Mesendoderm (in vitro differentiated cells): ENCODE measurements at regions not wholly inside any gene's neighbourhood (a gene's known extent, or its start where the extent isn't known, plus 50 kb on each side); places are given as distances from the start of the nearest gene placed in this dataset.
A peak's percentile ranks its signal among the peaks of the same experiment; 100 is the strongest.

Experiments
- DNase-seq: peaks from one replicate; pipeline ENCODE4 v3.0.0; 2013
- H2AK5ac ChIP-seq: 2 replicates; pipeline ENCODE4 v1.6.1; 2013; ENCODE audit warnings: low read length, inconsistent platforms
- H2BK120ac ChIP-seq: 2 replicates; pipeline ENCODE4 v1.6.1; 2013; ENCODE audit warnings: low read depth, mild to moderate bottlenecking, low read length, moderate library complexity, mixed read lengths
- H2BK15ac ChIP-seq: replicated peaks from 2 replicates; pipeline ENCODE4 v1.6.1; 2013; ENCODE audit warnings: low read depth, mild to moderate bottlenecking, moderate library complexity
- H2BK5ac ChIP-seq: 2 replicates; pipeline ENCODE4 v1.6.1; 2013; ENCODE audit warnings: low read length, inconsistent platforms
- H3K18ac ChIP-seq: 2 replicates; pipeline ENCODE4 v1.6.1; 2013; ENCODE audit warnings: mild to moderate bottlenecking, low read length, mixed read lengths
- H3K23ac ChIP-seq: one replicate; pipeline ENCODE4 v1.6.1; 2013; ENCODE audit warnings: low read length
- H3K27ac ChIP-seq: 2 replicates; pipeline ENCODE4 v1.5.1; 2013; ENCODE audit warnings: low read depth, mild to moderate bottlenecking, inconsistent platforms, low read length, moderate library complexity
- H3K27me3 ChIP-seq: 2 replicates; pipeline ENCODE4 v1.6.1; 2013; ENCODE audit warnings: low read length, control low read depth, mild to moderate bottlenecking, inconsistent platforms; ENCODE audit not compliant: insufficient read depth, poor library complexity
- H3K36me3 ChIP-seq: 2 replicates; pipeline ENCODE4 v1.6.1; 2013; ENCODE audit warnings: low read length, inconsistent platforms; ENCODE audit not compliant: control insufficient read depth, insufficient read depth
- H3K4ac ChIP-seq: one replicate; pipeline ENCODE4 v1.6.1; 2013; ENCODE audit warnings: low read depth, mild to moderate bottlenecking, low read length, moderate library complexity
- H3K4me1 ChIP-seq: 2 replicates; pipeline ENCODE4 v1.6.1; 2013; ENCODE audit warnings: low read depth, low read length, inconsistent platforms; ENCODE audit not compliant: control insufficient read depth
- H3K4me2 ChIP-seq: 2 replicates; pipeline ENCODE4 v1.6.1; 2013; ENCODE audit warnings: low read length
- H3K4me3 ChIP-seq: 2 replicates; pipeline ENCODE4 v1.5.1; 2013; ENCODE audit warnings: mild to moderate bottlenecking, low read length
- H3K56ac ChIP-seq: one replicate; pipeline ENCODE4 v1.6.1; 2013; ENCODE audit warnings: low read length
- H3K79me1 ChIP-seq: 2 replicates; pipeline ENCODE4 v1.6.1; 2013; ENCODE audit warnings: low read length, inconsistent platforms
- H3K79me2 ChIP-seq: 2 replicates; pipeline ENCODE4 v1.6.1; 2013; ENCODE audit warnings: mild to moderate bottlenecking, low read length; ENCODE audit not compliant: control insufficient read depth, insufficient read depth
- H3K9ac ChIP-seq: 2 replicates; pipeline ENCODE4 v1.6.1; 2013; ENCODE audit warnings: low read length, inconsistent platforms
- H4K5ac ChIP-seq: one replicate; pipeline ENCODE4 v1.6.1; 2013; ENCODE audit warnings: low read length
- H4K8ac ChIP-seq: one replicate; pipeline ENCODE4 v1.6.1; 2013; ENCODE audit warnings: low read depth, mild to moderate bottlenecking, control low read depth, low read length, moderate library complexity
- WGBS: extraction: QIAGEN DNeasy Blood & Tissue Kit; methylation state at CpG from one replicate; pipeline ENCODE4 v1.1.7; 2013; ENCODE audit warnings: low lambda C conversion rate, missing lambda C conversion rate; ENCODE audit not compliant: insufficient coverage; ENCODE audit errors: extremely low coverage; 5-methylcytosine and 5-hydroxymethylcytosine counted together

GRCh38 chr9:107708791-107709190 is 219.2 kb upstream of the KLF4 start:
- WGBS: no CpG with 5 or more reads among the region's 2 CpGs
- Histone ChIP-seq H3K79me1 (no peaks in the 10 kb centered on the region), H3K79me2 (no peaks in the 10 kb centered on the region), H3K4me2 (no peak overlapping the region), H3K56ac (no peak overlapping the region), H4K8ac (no peak overlapping the region), H3K23ac (no peak overlapping the region), H4K5ac (no peak overlapping the region), H3K4ac (no peak overlapping the region), H3K27me3 (no peaks in the 10 kb centered on the region), H3K36me3 (no peaks in the 10 kb centered on the region), H3K27ac (no peak overlapping the region), H2BK5ac (no peak overlapping the region), H2AK5ac (no peak overlapping the region), H2BK15ac (no peak overlapping the region), H3K4me1 (no peaks in the 10 kb centered on the region), H2BK120ac (no peak overlapping the region), H3K9ac (no peak overlapping the region), H3K4me3 (no peak overlapping the region), H3K18ac (no peak overlapping the region)
- DNase-seq: no peak

GRCh38 chr9:107707915-107708441 is 218.4 kb upstream of the KLF4 start:
- no peak for DNase-seq
- H3K79me2 ChIP-seq: no peaks in the 10 kb centered on the region
- H2BK120ac ChIP-seq: no peak overlapping the region
- H4K5ac ChIP-seq: no peak overlapping the region
- WGBS: no CpG with 5 or more reads among the region's 7 CpGs
- no peak overlapping the region for H3K4ac ChIP-seq
- no peaks in the 10 kb centered on the region for H3K27me3 ChIP-seq
- H2AK5ac ChIP-seq: no peak overlapping the region
- no peak overlapping the region for H3K23ac ChIP-seq
- no peaks in the 10 kb centered on the region for H3K79me1 ChIP-seq
- no peak overlapping the region for H3K56ac ChIP-seq
- H2BK5ac ChIP-seq: no peak overlapping the region
- no peaks in the 10 kb centered on the region for H3K36me3 ChIP-seq
- no peak overlapping the region for H4K8ac ChIP-seq
- H3K18ac ChIP-seq: no peak overlapping the region
- H3K4me1 ChIP-seq: no peaks in the 10 kb centered on the region
- no peak overlapping the region for H3K4me3 ChIP-seq
- no peak overlapping the region for H3K4me2 ChIP-seq
- H3K9ac ChIP-seq: no peak overlapping the region
- H3K27ac ChIP-seq: no peak overlapping the region
- H2BK15ac ChIP-seq: no peak overlapping the region

- H3K4ac ChIP-seq: no peak overlapping the region
- no peak overlapping the region for H3K23ac ChIP-seq
- H4K5ac ChIP-seq: no peak overlapping the region
- no peak overlapping the region for H4K8ac ChIP-seq
- H3K18ac ChIP-seq: no peak overlapping the region
- H3K4me1 ChIP-seq: no peaks in the 10 kb centered on the region
- no peak overlapping the region for H2BK120ac ChIP-seq
- no CpG with 5 or more reads among the region's 6 CpGs for WGBS
- H3K36me3 ChIP-seq: no peaks in the 10 kb centered on the region
- no peak overlapping the region for H3K9ac ChIP-seq
- H3K27ac ChIP-seq: no peak overlapping the region
- DNase-seq: no peak
- no peaks in the 10 kb centered on the region for H3K79me1 ChIP-seq
- no peak overlapping the region for H2AK5ac ChIP-seq
- H3K4me3 ChIP-seq: no peak overlapping the region
- no peaks in the 10 kb centered on the region for H3K79me2 ChIP-seq
- no peak overlapping the region for H3K56ac ChIP-seq
- no peak overlapping the region for H3K4me2 ChIP-seq
- no peak overlapping the region for H2BK5ac ChIP-seq
- H2BK15ac ChIP-seq: no peak overlapping the region
- H3K27me3 ChIP-seq: no peaks in the 10 kb centered on the region
Observed at GRCh38 chr9:107707428-107707837, 217.9 kb upstream of the KLF4 start.

GRCh38 chr9:107706701-107707427 is 217.3 kb upstream of the KLF4 start:
- Histone ChIP-seq H2BK120ac (no peak overlapping the region), H2BK15ac (no peak overlapping the region), H3K4me3 (no peak overlapping the region), H2BK5ac (no peak overlapping the region), H3K56ac (no peak overlapping the region), H3K27me3 (no peaks in the 10 kb centered on the region), H4K5ac (no peak overlapping the region), H3K36me3 (no peaks in the 10 kb centered on the region), H3K4me1 (no peaks in the 10 kb centered on the region), H2AK5ac (no peak overlapping the region), H3K4me2 (no peak overlapping the region), H3K18ac (no peak overlapping the region), H3K79me1 (no peaks in the 10 kb centered on the region), H3K9ac (no peak overlapping the region), H3K79me2 (no peaks in the 10 kb centered on the region), H3K23ac (no peak overlapping the region), H3K4ac (no peak overlapping the region), H4K8ac (no peak overlapping the region), H3K27ac (no peak overlapping the region)
- WGBS: no CpG with 5 or more reads among the region's 3 CpGs
- no peak for DNase-seq

GRCh38 chr9:107705521-107705920 is 216.0 kb upstream of the KLF4 start:
- Histone ChIP-seq H3K56ac (no peak overlapping the region), H3K4me1 (no peaks in the 10 kb centered on the region), H3K27ac (no peak overlapping the region), H2BK5ac (no peak overlapping the region), H3K27me3 (no peaks in the 10 kb centered on the region), H3K79me2 (no peaks in the 10 kb centered on the region), H2BK120ac (no peak overlapping the region), H3K9ac (no peak overlapping the region), H3K4me2 (no peak overlapping the region), H2BK15ac (no peak overlapping the region), H3K36me3 (no peaks in the 10 kb centered on the region), H3K4ac (peak overlapping the region; percentile 16), H3K4me3 (no peak overlapping the region), H3K23ac (no peak overlapping the region), H4K5ac (no peak overlapping the region), H4K8ac (no peak overlapping the region), H3K18ac (no peak overlapping the region), H2AK5ac (no peak overlapping the region), H3K79me1 (no peaks in the 10 kb centered on the region)
- no CpG with 5 or more reads among the region's 3 CpGs for WGBS
- no peak for DNase-seq

GRCh38 chr9:107704774-107705173 is 215.2 kb upstream of the KLF4 start:
- H3K27me3 ChIP-seq: no peaks in the 10 kb centered on the region
- no peak overlapping the region for H2BK15ac ChIP-seq
- H3K4me1 ChIP-seq: no peaks in the 10 kb centered on the region
- no peak overlapping the region for H3K4ac ChIP-seq
- no peak overlapping the region for H3K23ac ChIP-seq
- H4K8ac ChIP-seq: no peak overlapping the region
- no peak overlapping the region for H2AK5ac ChIP-seq
- no peak overlapping the region for H3K56ac ChIP-seq
- H3K18ac ChIP-seq: no peak overlapping the region
- no peaks in the 10 kb centered on the region for H3K36me3 ChIP-seq
- no peak for DNase-seq
- no peak overlapping the region for H3K9ac ChIP-seq
- no peaks in the 10 kb centered on the region for H3K79me1 ChIP-seq
- no peaks in the 10 kb centered on the region for H3K79me2 ChIP-seq
- H3K4me3 ChIP-seq: no peak overlapping the region
- H2BK5ac ChIP-seq: no peak overlapping the region
- no peak overlapping the region for H2BK120ac ChIP-seq
- no CpG with 5 or more reads among the region's 1 CpG for WGBS
- H3K4me2 ChIP-seq: no peak overlapping the region
- no peak overlapping the region for H3K27ac ChIP-seq
- no peak overlapping the region for H4K5ac ChIP-seq
